ENCODE measurements at regions not wholly inside any gene's neighbourhood (a gene's known extent, or its start where the extent isn't known, plus 50 kb on each side); places are given as distances from the start of the nearest gene placed in this dataset.

DNA sequence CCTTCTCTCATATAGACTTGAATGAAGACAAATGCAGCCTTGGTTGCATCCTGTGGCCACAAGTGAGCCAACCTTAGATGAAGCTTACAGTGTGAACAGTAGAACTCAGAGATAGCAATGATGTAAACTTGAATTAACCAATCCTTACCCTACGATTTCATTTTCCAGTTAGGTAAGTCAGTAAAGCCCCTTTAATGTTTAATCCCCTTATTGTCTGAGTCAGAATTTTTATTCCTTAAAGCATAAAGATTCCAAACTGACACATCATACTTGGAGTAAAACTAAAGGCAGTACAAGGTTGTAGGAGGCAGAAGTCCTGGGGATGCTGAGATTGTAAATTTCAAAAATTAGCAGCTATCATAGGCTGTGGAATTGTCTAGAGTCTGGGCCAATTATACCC, 507.8 kb upstream of the DPH6 start:
- no peak overlapping the region for H3K18ac ChIP-seq (ENCODE audit: insufficient read length, low read depth, low read length)
- no peak overlapping the region for H2BK15ac ChIP-seq (ENCODE audit: low read depth, low read length)
- H3K4me3 Mint-ChIP-seq: no peak overlapping the region
- H3K4me1 Mint-ChIP-seq: peaks cover 8% of the 10 kb centered on the region in 2 experiments
- H4K5ac ChIP-seq (ENCODE audit: insufficient read length, low read depth, low read length): no peak overlapping the region
- no peak overlapping the region for H3K23ac ChIP-seq (ENCODE audit: insufficient read length, low read depth, low read length)
- H2AK5ac ChIP-seq (ENCODE audit: insufficient read length, low read length): no peak overlapping the region
- no peak overlapping the region for H3K9ac ChIP-seq (ENCODE audit: extremely low read depth, insufficient read length, low read length)
- WGBS (ENCODE audit: extremely low coverage, insufficient read length, low lambda C conversion rate): no CpG with 5 or more reads among the region's 1 CpG
- no peaks in the 10 kb centered on the region for H3K27me3 ChIP-seq (ENCODE audit: insufficient read depth, low read length)
- no peak for TF ChIP-seq CTCF (conservative IDR thresholded peaks at IDR 0.05)
- H2BK12ac ChIP-seq (ENCODE audit: insufficient read length, low read depth, low read length): no peak overlapping the region
- H3K79me2 ChIP-seq (ENCODE audit: insufficient read depth, low read length): no peaks in the 10 kb centered on the region
- H3T11ph ChIP-seq (ENCODE audit: low read length): no peak overlapping the region
- H2BK5ac ChIP-seq (ENCODE audit: insufficient read length, low read length): no peak overlapping the region
- no peak overlapping the region for H3K56ac ChIP-seq (ENCODE audit: insufficient read length, low read depth, low read length)
- no peak for DNase-seq
- no peaks in the 10 kb centered on the region for H3K9me3 Mint-ChIP-seq
- H3K27ac Mint-ChIP-seq: no peak overlapping the region
- H3K4me2 ChIP-seq (ENCODE audit: insufficient read depth, insufficient read length, low read length): no peak overlapping the region
- H3K23me2 ChIP-seq (ENCODE audit: insufficient read length, low read depth, low read length, poor library complexity, severe bottlenecking): no peaks in the 10 kb centered on the region
- H3K27ac ChIP-seq (ENCODE audit: insufficient read length, low read depth, low read length): no peak overlapping the region
- no peaks in the 10 kb centered on the region for H3K4me1 ChIP-seq (ENCODE audit: insufficient read depth, low read length)
- H3K27me3 Mint-ChIP-seq (ENCODE audit: low read depth): no peaks in the 10 kb centered on the region
- H2BK20ac ChIP-seq (ENCODE audit: low read depth, low read length, poor library complexity, severe bottlenecking): no peak overlapping the region
- no peaks in the 10 kb centered on the region for H3K79me1 ChIP-seq (ENCODE audit: insufficient read depth, low read depth, low read length, poor library complexity, severe bottlenecking)
- H4K20me1 ChIP-seq (ENCODE audit: control insufficient read depth, insufficient read depth, insufficient read length): no peaks in the 10 kb centered on the region
- no peak overlapping the region for H2BK120ac ChIP-seq (ENCODE audit: low read depth, low read length, poor library complexity, severe bottlenecking)
- no peak overlapping the region for H3K4ac ChIP-seq (ENCODE audit: low read depth, low read length)
- no peak overlapping the region for H2AFZ ChIP-seq (ENCODE audit: low read length)
- H4K8ac ChIP-seq (replicated peaks; ENCODE audit: insufficient read length, low read depth, low read length): no peak overlapping the region
- no peaks in the 10 kb centered on the region for H3K9me3 ChIP-seq (ENCODE audit: control insufficient read depth, low read depth, low read length)
- H3K14ac ChIP-seq (ENCODE audit: insufficient read depth, low read length): no peak overlapping the region
- no peak overlapping the region for H4K91ac ChIP-seq (ENCODE audit: insufficient read length, low read depth, low read length)
- H3K36me3 Mint-ChIP-seq (ENCODE audit: insufficient read depth in 1 of 3, low read depth in 3 of 3): no peaks in the 10 kb centered on the region

All from H9 (cell line).